ENCODE measurements at regions not wholly inside any gene's neighbourhood (a gene's known extent, or its start where the extent isn't known, plus 50 kb on each side); places are given as distances from the start of the nearest gene placed in this dataset.
A peak's percentile ranks its signal among the peaks of the same experiment; 100 is the strongest.

- no peak for DNase-seq (ENCODE audit: low read depth in 4 of 4, low spot score in 1 of 4)
These were observed 56.9 kb upstream of the ENPP4 start for GRCh38 chr6:46072866-46073265.

GRCh38 chr6:46078294-46078693, 51.5 kb upstream of the ENPP4 start:
- DNase-seq (ENCODE audit: low read depth in 4 of 4, low spot score in 1 of 4): peak in 1 of 4 experiments; percentile 5

GRCh38 chr6:46079061-46079460, 50.7 kb upstream of the ENPP4 start:
- no peak for DNase-seq (ENCODE audit: low read depth in 4 of 4, low spot score in 1 of 4)
